ENCODE measurements at regions not wholly inside any gene's neighbourhood (a gene's known extent, or its start where the extent isn't known, plus 50 kb on each side); places are given as distances from the start of the nearest gene placed in this dataset.

GRCh38 chr1:79460773-79461436, 454.4 kb upstream of the ADGRL4 start:
- no peaks in the 10 kb centered on the region for H3K4me1 Mint-ChIP-seq
- peaks cover 12 to 60% (median 35%) of the 10 kb centered on the region in 6 donors for H3K9me3 Mint-ChIP-seq
- no peak overlapping the region for H3K4me3 Mint-ChIP-seq
- no peak for DNase-seq
- peaks cover 0 to 12% (median 0%) of the 10 kb centered on the region in 3 donors for H3K36me3 Mint-ChIP-seq
- no peaks in the 10 kb centered on the region for H3K27me3 Mint-ChIP-seq (ENCODE audit: low read depth in 3 of 3)
- no peak overlapping the region for H3K27ac Mint-ChIP-seq

GRCh38 chr1:79457562-79458224, 451.2 kb upstream of the ADGRL4 start:
- Mint-ChIP-seq H3K27me3 (ENCODE audit: low read depth in 3 of 3) (no peaks in the 10 kb centered on the region), H3K27ac (no peak overlapping the region), H3K36me3 (peaks cover 0 to 9% (median 0%) of the 10 kb centered on the region in 3 donors), H3K4me3 (no peak overlapping the region), H3K9me3 (peaks cover 14 to 61% (median 37%) of the 10 kb centered on the region in 6 donors), H3K4me1 (no peaks in the 10 kb centered on the region)
- no peak for DNase-seq

GRCh38 chr1:79448426-79448825, 441.9 kb upstream of the ADGRL4 start:
- no peak overlapping the region for H3K27ac Mint-ChIP-seq
- H3K4me1 Mint-ChIP-seq: no peaks in the 10 kb centered on the region
- no peak overlapping the region for H3K4me3 Mint-ChIP-seq
- no peaks in the 10 kb centered on the region for H3K36me3 Mint-ChIP-seq
- DNase-seq: no peak
- peaks cover 2 to 37% (median 19%) of the 10 kb centered on the region in 6 donors for H3K9me3 Mint-ChIP-seq
- H3K27me3 Mint-ChIP-seq (ENCODE audit: low read depth in 3 of 3): peaks cover 0 to 2% (median 0%) of the 10 kb centered on the region in 3 donors

- Mint-ChIP-seq H3K27ac (no peak overlapping the region), H3K36me3 (no peaks in the 10 kb centered on the region), H3K4me1 (no peaks in the 10 kb centered on the region), H3K4me3 (no peak overlapping the region), H3K27me3 (ENCODE audit: low read depth in 3 of 3) (peaks cover 0 to 2% (median 0%) of the 10 kb centered on the region in 3 donors), H3K9me3 (peaks cover 0 to 54% (median 23%) of the 10 kb centered on the region in 6 donors)
- DNase-seq: no peak
These were observed 434.7 kb upstream of the ADGRL4 start for GRCh38 chr1:79441238-79441637.

GRCh38 chr1:79437540-79437939, 431.0 kb upstream of the ADGRL4 start:
- Mint-ChIP-seq H3K4me1 (no peaks in the 10 kb centered on the region), H3K27ac (no peak overlapping the region), H3K36me3 (no peaks in the 10 kb centered on the region), H3K9me3 (peaks cover 4 to 43% (median 21%) of the 10 kb centered on the region in 6 donors), H3K27me3 (ENCODE audit: low read depth in 3 of 3) (no peaks in the 10 kb centered on the region), H3K4me3 (no peak overlapping the region)
- no peak for DNase-seq

- Mint-ChIP-seq H3K27me3 (ENCODE audit: low read depth in 3 of 3) (no peaks in the 10 kb centered on the region), H3K36me3 (no peaks in the 10 kb centered on the region), H3K4me3 (no peak overlapping the region), H3K27ac (no peak overlapping the region), H3K4me1 (no peaks in the 10 kb centered on the region), H3K9me3 (peaks cover 4 to 34% (median 13%) of the 10 kb centered on the region in 6 donors)
- DNase-seq: no peak
These were observed 424.8 kb upstream of the ADGRL4 start for GRCh38 chr1:79431340-79431739.

GRCh38 chr1:79430437-79430836, 423.9 kb upstream of the ADGRL4 start:
- no peaks in the 10 kb centered on the region for H3K27me3 Mint-ChIP-seq (ENCODE audit: low read depth in 3 of 3)
- no peak overlapping the region for H3K27ac Mint-ChIP-seq
- DNase-seq: no peak
- H3K4me3 Mint-ChIP-seq: no peak overlapping the region
- peaks cover 4 to 34% (median 12%) of the 10 kb centered on the region in 6 donors for H3K9me3 Mint-ChIP-seq
- no peaks in the 10 kb centered on the region for H3K4me1 Mint-ChIP-seq
- H3K36me3 Mint-ChIP-seq: no peaks in the 10 kb centered on the region

- H3K27me3 Mint-ChIP-seq (ENCODE audit: low read depth in 3 of 3): no peaks in the 10 kb centered on the region
- no peak overlapping the region for H3K27ac Mint-ChIP-seq
- H3K9me3 Mint-ChIP-seq: peaks cover 4 to 17% (median 8%) of the 10 kb centered on the region in 6 donors
- H3K4me3 Mint-ChIP-seq: no peak overlapping the region
- H3K36me3 Mint-ChIP-seq: no peaks in the 10 kb centered on the region
- H3K4me1 Mint-ChIP-seq: no peaks in the 10 kb centered on the region
- DNase-seq: no peak
These were observed 416.2 kb upstream of the ADGRL4 start for GRCh38 chr1:79422726-79423125.

- no peak overlapping the region for H3K27ac Mint-ChIP-seq
- no peaks in the 10 kb centered on the region for H3K27me3 Mint-ChIP-seq (ENCODE audit: low read depth in 3 of 3)
- H3K36me3 Mint-ChIP-seq: no peaks in the 10 kb centered on the region
- no peak for DNase-seq
- H3K4me3 Mint-ChIP-seq: no peak overlapping the region
- no peaks in the 10 kb centered on the region for H3K4me1 Mint-ChIP-seq
- peaks cover 8 to 48% (median 19%) of the 10 kb centered on the region in 6 donors for H3K9me3 Mint-ChIP-seq
These were observed 392.0 kb upstream of the ADGRL4 start for GRCh38 chr1:79398501-79398900.

- no peaks in the 10 kb centered on the region for H3K36me3 Mint-ChIP-seq
- no peaks in the 10 kb centered on the region for H3K4me1 Mint-ChIP-seq
- peaks cover 8 to 51% (median 18%) of the 10 kb centered on the region in 6 donors for H3K9me3 Mint-ChIP-seq
- DNase-seq: no peak
- no peak overlapping the region for H3K4me3 Mint-ChIP-seq
- no peaks in the 10 kb centered on the region for H3K27me3 Mint-ChIP-seq (ENCODE audit: low read depth in 3 of 3)
- no peak overlapping the region for H3K27ac Mint-ChIP-seq
These were observed 390.4 kb upstream of the ADGRL4 start for GRCh38 chr1:79396901-79397300.

GRCh38 chr1:79388694-79389361, 382.3 kb upstream of the ADGRL4 start:
- Mint-ChIP-seq H3K36me3 (peaks cover 0 to 3% (median 0%) of the 10 kb centered on the region in 3 donors), H3K4me1 (no peaks in the 10 kb centered on the region), H3K9me3 (peaks cover 4 to 30% (median 15%) of the 10 kb centered on the region in 6 donors), H3K4me3 (no peak overlapping the region), H3K27ac (no peak overlapping the region), H3K27me3 (ENCODE audit: low read depth in 3 of 3) (no peaks in the 10 kb centered on the region)
- DNase-seq: no peak

- no peak overlapping the region for H3K4me3 Mint-ChIP-seq
- peaks cover 6 to 38% (median 20%) of the 10 kb centered on the region in 6 donors for H3K9me3 Mint-ChIP-seq
- H3K4me1 Mint-ChIP-seq: no peaks in the 10 kb centered on the region
- DNase-seq: no peak
- peaks cover 0 to 6% (median 0%) of the 10 kb centered on the region in 3 donors for H3K36me3 Mint-ChIP-seq
- H3K27ac Mint-ChIP-seq: no peak overlapping the region
- H3K27me3 Mint-ChIP-seq (ENCODE audit: low read depth in 3 of 3): no peaks in the 10 kb centered on the region
These were observed 380.2 kb upstream of the ADGRL4 start for GRCh38 chr1:79386730-79387129.

- Mint-ChIP-seq H3K36me3 (peaks cover 0 to 3% (median 3%) of the 10 kb centered on the region in 3 donors), H3K9me3 (peaks cover 10 to 35% (median 18%) of the 10 kb centered on the region in 6 donors), H3K4me1 (no peaks in the 10 kb centered on the region), H3K27ac (no peak overlapping the region), H3K4me3 (no peak overlapping the region), H3K27me3 (ENCODE audit: low read depth in 3 of 3) (no peaks in the 10 kb centered on the region)
- DNase-seq: no peak
These were observed 373.5 kb upstream of the ADGRL4 start for GRCh38 chr1:79380078-79380477.

GRCh38 chr1:79376106-79376505, 369.6 kb upstream of the ADGRL4 start:
- Mint-ChIP-seq H3K36me3 (peaks cover 0 to 3% (median 0%) of the 10 kb centered on the region in 3 donors), H3K4me3 (no peak overlapping the region), H3K27ac (no peak overlapping the region), H3K4me1 (no peaks in the 10 kb centered on the region), H3K9me3 (peaks cover 2 to 30% (median 14%) of the 10 kb centered on the region in 6 donors), H3K27me3 (ENCODE audit: low read depth in 3 of 3) (no peaks in the 10 kb centered on the region)
- no peak for DNase-seq
